GM19463 (cell line): ENCODE measurements at regions not wholly inside any gene's neighbourhood (a gene's known extent, or its start where the extent isn't known, plus 50 kb on each side); places are given as distances from the start of the nearest gene placed in this dataset.
A peak's percentile ranks its signal among the peaks of the same experiment; 100 is the strongest.

ENCODE experiments used
- ATAC-seq: cut with Tn5 transposase; IDR thresholded peaks from one replicate; pipeline ENCODE4 v1.9.1; 2021; ENCODE audit warnings: mild to moderate bottlenecking, moderate library complexity; ENCODE audit not compliant: unreplicated experiment

GRCh38 chr16:73209190-73209589, 161.3 kb upstream of the ZFHX3 start:
- ATAC-seq: no peak

GRCh38 chr16:73206151-73206707, 158.3 kb upstream of the ZFHX3 start:
- no peak for ATAC-seq

- no peak for ATAC-seq
These were observed 157.4 kb upstream of the ZFHX3 start for GRCh38 chr16:73205153-73205886.

GRCh38 chr16:73204359-73205152, 156.6 kb upstream of the ZFHX3 start:
- no peak for ATAC-seq

- ATAC-seq: no peak
These were observed 154.3 kb upstream of the ZFHX3 start for GRCh38 chr16:73202161-73202729.

- ATAC-seq: no peak
These were observed 151.3 kb upstream of the ZFHX3 start for GRCh38 chr16:73199214-73199613.

- ATAC-seq: no peak
These were observed 150.6 kb upstream of the ZFHX3 start for GRCh38 chr16:73198481-73198880.

GRCh38 chr16:73197598-73197997, 149.7 kb upstream of the ZFHX3 start:
- ATAC-seq: no peak

GRCh38 chr16:73196670-73197069, 148.7 kb upstream of the ZFHX3 start:
- peak; percentile 74 for ATAC-seq

GRCh38 chr16:73193464-73193863, 145.5 kb upstream of the ZFHX3 start:
- no peak for ATAC-seq

GRCh38 chr16:73192232-73192894, 144.4 kb upstream of the ZFHX3 start:
- ATAC-seq: no peak

GRCh38 chr16:73191660-73192046, 143.7 kb upstream of the ZFHX3 start:
- no peak for ATAC-seq

- ATAC-seq: no peak
These were observed 143.0 kb upstream of the ZFHX3 start for GRCh38 chr16:73190688-73191659.

GRCh38 chr16:73190256-73190655, 142.3 kb upstream of the ZFHX3 start:
- ATAC-seq: no peak

GRCh38 chr16:73189136-73189535, 141.2 kb upstream of the ZFHX3 start:
- no peak for ATAC-seq

GRCh38 chr16:73186752-73187601, 139.0 kb upstream of the ZFHX3 start:
- ATAC-seq: no peak

GRCh38 chr16:73185737-73186136, 137.8 kb upstream of the ZFHX3 start:
- ATAC-seq: no peak

- ATAC-seq: no peak
These were observed 135.7 kb upstream of the ZFHX3 start for GRCh38 chr16:73183611-73184092.
